ENCODE measurements at regions not wholly inside any gene's neighbourhood (a gene's known extent, or its start where the extent isn't known, plus 50 kb on each side); places are given as distances from the start of the nearest gene placed in this dataset.

- TF ChIP-seq MYC (IDR thresholded peaks at IDR 0.05; ENCODE audit: low read depth, low read length) (no peak), MAX (IDR thresholded peaks at IDR 0.05; ENCODE audit: low read depth, low read length) (no peak), CTCF (IDR thresholded peaks at IDR 0.05; ENCODE audit: low read depth, low read length) (no peak), POLR2A (IDR thresholded peaks at IDR 0.05; ENCODE audit: extremely low read depth, insufficient read length) (no peak)
- no peak overlapping the region for H3K4me3 ChIP-seq (ENCODE audit: low read depth, low read length)
- DNase-seq (ENCODE audit: low read depth) = no peak
These were observed 183.8 kb upstream of the TBX20 start for GRCh38 chr7:35437619-35438275.

DNA sequence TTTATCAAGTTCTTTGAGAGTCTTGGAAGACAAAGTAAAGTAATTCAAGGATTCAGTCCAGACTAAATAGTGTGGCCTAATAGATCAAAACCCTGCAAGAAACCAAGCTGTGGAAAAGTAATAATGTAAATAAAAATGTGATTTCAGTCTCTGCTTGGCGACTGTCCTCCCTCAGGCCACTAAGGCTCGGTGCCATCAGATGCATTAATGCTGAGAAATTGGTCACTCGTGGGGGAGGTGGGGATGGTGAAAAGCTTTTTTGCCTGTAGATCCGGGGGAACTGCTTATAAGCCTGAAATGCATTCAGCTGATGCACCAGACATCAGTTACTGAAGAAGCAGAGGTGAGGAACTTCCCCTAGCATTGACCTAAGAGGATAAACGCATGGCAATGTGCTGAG, 182.6 kb upstream of the TBX20 start:
- no peak for TF ChIP-seq MYC (IDR thresholded peaks at IDR 0.05; ENCODE audit: low read depth, low read length)
- no peak for TF ChIP-seq MAX (IDR thresholded peaks at IDR 0.05; ENCODE audit: low read depth, low read length)
- no peak for TF ChIP-seq POLR2A (IDR thresholded peaks at IDR 0.05; ENCODE audit: extremely low read depth, insufficient read length)
- TF ChIP-seq CTCF (IDR thresholded peaks at IDR 0.05; ENCODE audit: low read depth, low read length) = no peak
- H3K4me3 ChIP-seq (ENCODE audit: low read depth, low read length) = no peak overlapping the region
- no peak for DNase-seq (ENCODE audit: low read depth)

DNA sequence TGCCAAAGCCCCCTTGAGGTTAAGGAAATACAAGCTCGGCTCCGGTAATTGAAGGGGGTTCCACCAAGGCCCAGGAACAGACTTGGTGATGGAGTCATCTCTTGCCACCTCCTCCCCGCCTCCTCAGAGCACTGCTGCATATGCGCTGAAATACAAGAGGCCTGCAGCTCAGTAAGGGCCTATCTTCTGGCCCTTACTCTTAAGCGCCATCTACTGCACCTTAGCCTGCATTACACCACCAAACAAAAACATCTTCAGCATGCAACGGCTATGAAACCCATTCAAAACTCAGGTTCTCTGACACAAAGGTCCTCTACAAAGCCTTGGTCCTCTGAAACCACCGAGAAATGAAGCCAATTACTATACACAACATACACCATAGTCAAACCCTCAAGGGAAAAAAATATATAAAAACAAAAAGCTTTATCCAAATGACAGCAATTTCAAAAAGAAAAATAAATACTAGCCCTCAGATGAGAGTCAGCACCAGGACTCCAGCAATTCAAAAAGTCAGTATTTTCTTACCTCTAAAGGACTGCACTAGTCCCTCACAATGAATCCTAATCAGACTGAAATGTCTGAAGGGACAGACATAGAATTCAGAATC, 176.8 kb upstream of the TBX20 start:
- peak; percentile 65 for DNase-seq (ENCODE audit: low read depth)
- no peak overlapping the region for H3K4me3 ChIP-seq (ENCODE audit: low read depth, low read length)
- peak; percentile 86 for TF ChIP-seq CTCF (IDR thresholded peaks at IDR 0.05; ENCODE audit: low read depth, low read length)
- TF ChIP-seq POLR2A (IDR thresholded peaks at IDR 0.05; ENCODE audit: extremely low read depth, insufficient read length) = no peak

DNA sequence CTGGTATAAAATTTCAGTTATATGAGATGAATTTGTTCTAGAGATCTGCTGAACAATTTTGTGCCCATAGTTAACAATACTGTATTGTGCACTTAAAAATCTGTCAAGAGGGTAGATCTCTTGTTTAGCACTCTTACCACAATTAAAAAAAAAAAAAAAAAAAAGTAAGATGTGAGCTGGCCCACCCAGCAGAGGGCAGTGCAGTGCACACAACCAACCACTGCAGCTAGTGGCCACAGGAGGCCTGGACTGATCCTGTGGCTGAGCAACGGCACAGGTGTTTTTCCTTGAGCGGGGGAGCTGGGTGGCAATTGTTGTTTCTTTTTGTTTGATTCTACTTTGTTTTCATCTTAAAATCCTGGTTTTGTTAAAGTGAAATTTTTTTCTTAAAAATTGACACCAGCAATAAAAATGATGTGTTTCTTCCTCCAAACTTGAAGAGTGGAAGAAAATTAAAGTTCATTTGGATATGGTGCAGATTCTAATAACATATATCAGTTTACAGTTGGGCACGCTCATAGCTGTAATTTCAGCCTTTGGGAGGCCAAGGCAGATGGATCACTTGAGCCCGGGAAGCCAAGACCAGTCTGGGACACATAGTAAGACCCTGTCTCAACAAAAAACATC, 171.1 kb upstream of the TBX20 start:
- no peak overlapping the region for H3K4me3 ChIP-seq (ENCODE audit: low read depth, low read length)
- TF ChIP-seq CTCF (IDR thresholded peaks at IDR 0.05; ENCODE audit: low read depth, low read length) = peak; percentile 87
- TF ChIP-seq MYC (IDR thresholded peaks at IDR 0.05; ENCODE audit: low read depth, low read length) = no peak
- no peak for TF ChIP-seq POLR2A (IDR thresholded peaks at IDR 0.05; ENCODE audit: extremely low read depth, insufficient read length)
- no peak for TF ChIP-seq MAX (IDR thresholded peaks at IDR 0.05; ENCODE audit: low read depth, low read length)
- DNase-seq (ENCODE audit: low read depth) = peak; percentile 68

DNA sequence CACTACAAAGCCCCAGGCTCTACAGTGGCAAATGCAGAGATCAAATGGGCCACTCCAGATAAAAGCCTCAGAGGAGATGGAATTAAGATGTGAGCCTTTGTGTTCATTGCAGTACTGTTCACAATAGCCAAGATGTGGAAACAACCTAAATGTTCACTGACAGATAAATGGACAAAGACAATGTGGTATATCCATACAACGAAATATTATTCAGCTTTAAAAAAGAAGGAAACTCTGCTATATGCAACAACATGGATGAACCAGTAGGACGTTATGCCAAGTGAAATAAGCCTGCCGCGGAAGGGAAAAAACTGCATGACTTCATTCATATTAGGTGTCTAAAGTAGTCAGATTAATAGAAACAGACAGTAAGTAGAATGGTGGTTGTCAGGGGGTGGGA, 170.5 kb upstream of the TBX20 start:
- no peak overlapping the region for H3K4me3 ChIP-seq (ENCODE audit: low read depth, low read length)
- DNase-seq (ENCODE audit: low read depth) = no peak
- TF ChIP-seq MYC (IDR thresholded peaks at IDR 0.05; ENCODE audit: low read depth, low read length) (no peak), MAX (IDR thresholded peaks at IDR 0.05; ENCODE audit: low read depth, low read length) (no peak), POLR2A (IDR thresholded peaks at IDR 0.05; ENCODE audit: extremely low read depth, insufficient read length) (no peak), CTCF (IDR thresholded peaks at IDR 0.05; ENCODE audit: low read depth, low read length) (no peak)

Measured in NB4 (cell line).